ENCODE measurements at regions not wholly inside any gene's neighbourhood (a gene's known extent, or its start where the extent isn't known, plus 50 kb on each side); places are given as distances from the start of the nearest gene placed in this dataset.

- FAIRE-seq = no peak
- BruUV-seq (replicated peaks) = no TSS peak
- CTCF ChIA-PET (ENCODE audit: low intra/inter-chr PET ratio, low total read pairs) = no interaction called here
Observed at GRCh38 chr2:71778514-71778913, 325.2 kb downstream of the DYSF start.

GRCh38 chr2:71777946-71778345, 324.6 kb downstream of the DYSF start:
- intact Hi-C loops (cut with micrococcal nuclease; ENCODE audit: unreplicated experiment) = no loop called here
- H3K79me2 ChIP-seq (ENCODE audit: insufficient read depth, low read length) = no peaks in the 10 kb centered on the region
- no peak for TF ChIP-seq SP5 (CRISPR knock-in tag; IDR thresholded peaks at IDR 0.05; ENCODE audit: borderline replicate concordance, low read depth)
- no peak for TF ChIP-seq ZNF660 (CRISPR knock-in tag; IDR thresholded peaks at IDR 0.05; ENCODE audit: borderline replicate concordance, low read depth)
- TF ChIP-seq ZNF207 (IDR thresholded peaks at IDR 0.05; ENCODE audit: borderline replicate concordance) = no peak
- no peak for TF ChIP-seq MYC (CRISPR knock-in tag; IDR thresholded peaks at IDR 0.05; ENCODE audit: borderline replicate concordance)
- no peak for TF ChIP-seq ZNF619 (CRISPR knock-in tag; IDR thresholded peaks at IDR 0.05)
- no peak for TF ChIP-seq ZBTB42 (CRISPR knock-in tag; IDR thresholded peaks at IDR 0.05)
- TF ChIP-seq, protein P1, sequence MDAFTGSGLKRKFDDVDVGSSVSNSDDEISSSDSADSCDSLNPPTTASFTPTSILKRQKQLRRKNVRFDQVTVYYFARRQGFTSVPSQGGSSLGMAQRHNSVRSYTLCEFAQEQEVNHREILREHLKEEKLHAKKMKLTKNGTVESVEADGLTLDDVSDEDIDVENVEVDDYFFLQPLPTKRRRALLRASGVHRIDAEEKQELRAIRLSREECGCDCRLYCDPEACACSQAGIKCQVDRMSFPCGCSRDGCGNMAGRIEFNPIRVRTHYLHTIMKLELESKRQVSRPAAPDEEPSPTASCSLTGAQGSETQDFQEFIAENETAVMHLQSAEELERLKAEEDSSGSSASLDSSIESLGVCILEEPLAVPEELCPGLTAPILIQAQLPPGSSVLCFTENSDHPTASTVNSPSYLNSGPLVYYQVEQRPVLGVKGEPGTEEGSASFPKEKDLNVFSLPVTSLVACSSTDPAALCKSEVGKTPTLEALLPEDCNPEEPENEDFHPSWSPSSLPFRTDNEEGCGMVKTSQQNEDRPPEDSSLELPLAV (CRISPR knock-in tag; conservative IDR thresholded peaks at IDR 0.05; ENCODE audit: low read depth) = no peak
- ATAC-seq (no peak), DNase-seq (ENCODE audit: low spot score) (no peak), FAIRE-seq (no peak)
- H3K9ac ChIP-seq (ENCODE audit: insufficient read depth, low read depth, low read length) = no peak overlapping the region
- peaks cover under 1% of the 10 kb centered on the region; the same call in 1 of the 2 replicates for H3K4me1 ChIP-seq (ENCODE audit: insufficient read depth, low read length)
- no peaks in the 10 kb centered on the region for H4K20me1 ChIP-seq (ENCODE audit: insufficient read depth, low read length)
- no peaks in the 10 kb centered on the region for H3K9me3 ChIP-seq (ENCODE audit: low read length)
- 92% methylated on average over 1 of the region's 4 CpGs for WGBS (ENCODE audit: low lambda C conversion rate)
- CTCF ChIA-PET (ENCODE audit: low intra/inter-chr PET ratio, low total read pairs) = no interaction called here
- in situ Hi-C loops (cut with HindIII; ENCODE audit: extremely low pct_ligation_motif_present, low pct_unique_long_range_greater_than_20kb) = no loop called here
- H3K4me2 ChIP-seq (ENCODE audit: low read depth, low read length) = no peak overlapping the region
- H3K36me3 ChIP-seq (replicated peaks in 1 of 2; ENCODE audit: control insufficient read depth in 1 of 2, insufficient read depth in 2 of 2, low read length in 2 of 2) = no peaks in the 10 kb centered on the region
- H3K4me3 ChIP-seq (replicated peaks in 1 of 3; ENCODE audit: insufficient read depth in 1 of 3, low read depth in 2 of 3, low read length in 3 of 3) = no peak overlapping the region
- no peak overlapping the region for H3K27ac ChIP-seq (ENCODE audit: extremely low read length, insufficient read depth, low read length)
- no TSS peak for BruUV-seq (replicated peaks)
- no peak overlapping the region for H2AFZ ChIP-seq (ENCODE audit: low read length)
- POLR2A ChIA-PET = no interaction called here
- H3K27me3 ChIP-seq (ENCODE audit: control insufficient read depth in 1 of 2, insufficient read depth in 2 of 2, low read length in 2 of 2) = peaks cover 2 to 10% of the 10 kb centered on the region in 2 experiments; a peak in 3 of 5 replicates

More at GRCh38 chr2:71778514-71778913, 325.2 kb downstream of the DYSF start:
- Histone ChIP-seq H3K79me2 (ENCODE audit: insufficient read depth, low read length) (no peaks in the 10 kb centered on the region), H3K9me3 (ENCODE audit: low read length) (no peaks in the 10 kb centered on the region), H3K4me1 (ENCODE audit: insufficient read depth, low read length) (peaks cover 7% of the 10 kb centered on the region; the same call in 1 of the 2 replicates), H2AFZ (ENCODE audit: low read length) (no peak overlapping the region), H3K36me3 (replicated peaks in 1 of 2; ENCODE audit: control insufficient read depth in 1 of 2, insufficient read depth in 2 of 2, low read length in 2 of 2) (no peaks in the 10 kb centered on the region), H3K4me3 (replicated peaks in 1 of 3; ENCODE audit: insufficient read depth in 1 of 3, low read depth in 2 of 3, low read length in 3 of 3) (no peak overlapping the region), H3K27me3 (ENCODE audit: control insufficient read depth in 1 of 2, insufficient read depth in 2 of 2, low read length in 2 of 2) (peaks cover 2 to 10% of the 10 kb centered on the region in 2 experiments; a peak in 3 of 5 replicates), H3K27ac (ENCODE audit: extremely low read length, insufficient read depth, low read length) (no peak overlapping the region), H4K20me1 (ENCODE audit: insufficient read depth, low read length) (no peaks in the 10 kb centered on the region), H3K9ac (ENCODE audit: insufficient read depth, low read depth, low read length) (no peak overlapping the region), H3K4me2 (ENCODE audit: low read depth, low read length) (no peak overlapping the region)
- WGBS (ENCODE audit: low lambda C conversion rate) = 18% methylated on average over 2 of the region's 2 CpGs
- intact Hi-C loops (cut with micrococcal nuclease; ENCODE audit: unreplicated experiment) = no loop called here
- no peak for DNase-seq (ENCODE audit: low spot score)
- TF ChIP-seq, protein P2, sequence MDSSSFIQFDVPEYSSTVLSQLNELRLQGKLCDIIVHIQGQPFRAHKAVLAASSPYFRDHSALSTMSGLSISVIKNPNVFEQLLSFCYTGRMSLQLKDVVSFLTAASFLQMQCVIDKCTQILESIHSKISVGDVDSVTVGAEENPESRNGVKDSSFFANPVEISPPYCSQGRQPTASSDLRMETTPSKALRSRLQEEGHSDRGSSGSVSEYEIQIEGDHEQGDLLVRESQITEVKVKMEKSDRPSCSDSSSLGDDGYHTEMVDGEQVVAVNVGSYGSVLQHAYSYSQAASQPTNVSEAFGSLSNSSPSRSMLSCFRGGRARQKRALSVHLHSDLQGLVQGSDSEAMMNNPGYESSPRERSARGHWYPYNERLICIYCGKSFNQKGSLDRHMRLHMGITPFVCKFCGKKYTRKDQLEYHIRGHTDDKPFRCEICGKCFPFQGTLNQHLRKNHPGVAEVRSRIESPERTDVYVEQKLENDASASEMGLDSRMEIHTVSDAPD (CRISPR knock-in tag; IDR thresholded peaks at IDR 0.05) = no peak
- no peak for TF ChIP-seq CENPT (CRISPR knock-in tag; IDR thresholded peaks at IDR 0.05; ENCODE audit: low read depth)
- POLR2A ChIA-PET = no interaction called here
- in situ Hi-C loops (cut with HindIII; ENCODE audit: extremely low pct_ligation_motif_present, low pct_unique_long_range_greater_than_20kb) = no loop called here
- ATAC-seq = no peak

All from HepG2 (cell line).